ENCODE measurements at regions not wholly inside any gene's neighbourhood (a gene's known extent, or its start where the extent isn't known, plus 50 kb on each side); places are given as distances from the start of the nearest gene placed in this dataset.
"Not testable (repeated sequence)": the region's sequence is repeated elsewhere in the genome, so short reads cannot be mapped to it uniquely, and the experiment has no call there.

DNA sequence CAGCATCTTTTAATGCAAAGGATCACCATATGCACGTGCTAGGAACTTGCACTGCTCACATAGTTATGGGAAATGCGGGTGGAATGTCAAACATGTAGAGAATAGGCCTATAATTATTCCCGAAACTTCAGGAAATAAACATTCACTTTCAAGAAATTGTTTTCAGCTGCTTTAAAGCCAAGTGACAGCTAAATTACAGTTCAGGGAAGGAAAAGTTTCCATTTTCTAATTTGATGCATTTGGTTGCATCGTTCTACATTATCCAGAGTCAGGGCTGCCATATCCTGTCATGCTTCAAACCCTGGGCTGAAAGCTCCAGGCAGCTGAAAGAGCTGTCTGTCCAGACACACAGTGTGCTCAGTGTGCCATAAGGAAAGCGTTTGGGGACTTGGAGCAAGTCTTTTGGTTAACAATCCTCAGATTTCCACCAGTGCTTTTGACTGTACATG lies 518.1 kb downstream of the CSNK1G3 start:
- Mint-ChIP-seq H3K36me3 (ENCODE audit: low read depth) (no peaks in the 10 kb centered on the region), H3K4me1 (ENCODE audit: low read depth) (no peaks in the 10 kb centered on the region), H3K27ac (no peak overlapping the region), H3K27me3 (no peaks in the 10 kb centered on the region), H3K4me3 (no peak overlapping the region), H3K9me3 (no peaks in the 10 kb centered on the region)

DNA sequence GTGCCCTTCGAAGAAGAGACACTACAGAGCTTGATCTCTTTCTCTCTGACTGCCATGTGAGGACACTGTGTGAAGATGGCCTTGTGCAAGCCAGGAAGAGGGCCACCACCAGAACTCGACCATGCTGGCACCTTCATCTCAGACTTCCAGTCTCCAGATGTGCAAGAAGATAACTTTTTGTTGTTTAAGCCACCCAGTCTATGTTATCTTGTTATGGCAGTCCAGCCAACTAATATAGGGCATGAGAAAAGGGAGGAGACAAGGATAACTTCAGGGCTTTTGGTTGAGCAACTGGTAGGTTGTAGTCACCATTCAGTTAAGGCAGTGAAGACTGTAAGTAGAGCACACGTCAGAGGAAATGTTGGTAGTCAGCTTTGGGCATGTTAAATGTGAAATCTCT lies 515.5 kb downstream of the CSNK1G3 start:
- no peaks in the 10 kb centered on the region for H3K36me3 Mint-ChIP-seq (ENCODE audit: low read depth)
- no peaks in the 10 kb centered on the region for H3K9me3 Mint-ChIP-seq
- H3K4me3 Mint-ChIP-seq: no peak overlapping the region
- H3K27me3 Mint-ChIP-seq: no peaks in the 10 kb centered on the region
- H3K4me1 Mint-ChIP-seq (ENCODE audit: low read depth): no peaks in the 10 kb centered on the region
- no peak overlapping the region for H3K27ac Mint-ChIP-seq

DNA sequence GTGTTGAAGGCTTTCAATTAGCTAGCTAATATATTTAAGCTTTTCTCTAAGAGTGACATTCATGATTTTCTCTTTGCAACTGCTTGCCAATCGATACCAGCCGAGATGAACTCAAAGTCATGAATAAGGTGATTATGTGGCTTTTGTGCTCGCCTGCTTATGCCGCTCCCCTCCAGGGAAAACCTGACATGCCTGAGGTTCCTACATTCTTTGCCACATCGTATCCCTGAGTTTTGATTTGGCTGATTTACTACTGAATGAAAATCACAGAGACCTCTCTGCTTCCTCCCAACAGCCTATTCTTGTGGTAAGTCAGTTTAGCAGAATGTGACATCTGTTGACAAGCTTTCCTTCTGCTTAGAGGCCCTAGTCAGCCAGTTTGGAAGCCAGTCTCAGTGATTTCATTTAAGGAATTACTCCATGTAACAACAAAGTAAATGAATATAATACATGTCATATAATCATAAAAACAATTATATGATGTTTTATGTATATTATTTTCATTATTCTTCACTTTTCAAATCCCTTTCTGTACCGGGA lies 513.4 kb downstream of the CSNK1G3 start:
- no peaks in the 10 kb centered on the region for H3K4me1 Mint-ChIP-seq (ENCODE audit: low read depth)
- no peaks in the 10 kb centered on the region for H3K27me3 Mint-ChIP-seq

DNA sequence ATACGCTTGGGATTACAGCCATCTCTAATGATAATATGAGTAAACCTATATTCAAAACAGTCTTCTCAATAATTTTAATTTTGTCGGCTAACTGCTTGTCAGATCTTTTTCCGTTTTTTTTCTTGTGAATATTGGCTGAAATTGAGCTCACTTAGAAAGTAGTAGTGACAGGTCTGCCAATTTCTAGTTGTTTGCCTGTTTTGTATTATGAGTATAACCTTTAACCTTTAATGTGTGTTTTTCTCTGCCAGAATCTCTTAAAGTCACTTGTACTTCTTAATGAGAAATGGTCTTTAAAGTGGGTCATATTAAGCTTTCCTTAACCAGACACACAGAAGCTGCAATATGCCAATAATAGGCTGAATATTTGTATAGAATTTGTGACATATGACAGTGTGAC lies 511.0 kb downstream of the CSNK1G3 start:
- no peak overlapping the region for H3K27ac Mint-ChIP-seq
- no peak overlapping the region for H3K4me3 Mint-ChIP-seq
- H3K27me3 Mint-ChIP-seq: no peaks in the 10 kb centered on the region
- H3K4me1 Mint-ChIP-seq (ENCODE audit: low read depth): no peaks in the 10 kb centered on the region
- H3K9me3 Mint-ChIP-seq: peaks cover 15% of the 10 kb centered on the region
- no peaks in the 10 kb centered on the region for H3K36me3 Mint-ChIP-seq (ENCODE audit: low read depth)

More for the DNA sequence above, 513.4 kb downstream of the CSNK1G3 start:
- Mint-ChIP-seq H3K27ac (no peak overlapping the region), H3K4me3 (no peak overlapping the region), H3K9me3 (peaks cover 9% of the 10 kb centered on the region), H3K36me3 (ENCODE audit: low read depth) (no peaks in the 10 kb centered on the region)

DNA sequence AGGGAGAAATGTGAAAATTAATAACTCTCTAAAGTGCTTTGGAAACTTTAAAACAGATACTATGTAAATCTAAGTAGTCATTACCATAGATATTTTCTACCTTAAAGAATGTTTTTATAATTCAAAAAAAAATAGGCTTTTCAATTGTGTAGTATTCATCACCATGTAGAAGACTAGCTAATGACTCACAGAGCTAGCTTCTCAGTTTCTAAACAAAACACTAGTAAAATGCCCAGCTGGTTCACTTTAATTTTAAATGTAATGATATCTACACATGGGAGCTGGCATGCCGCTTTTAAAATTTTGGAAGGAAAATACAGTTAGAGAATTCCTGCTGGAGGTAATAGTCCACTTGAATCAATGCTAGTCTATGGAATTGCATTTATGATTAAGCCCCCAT lies 509.8 kb downstream of the CSNK1G3 start:
- Mint-ChIP-seq H3K27ac (no peak overlapping the region), H3K4me1 (ENCODE audit: low read depth) (no peaks in the 10 kb centered on the region), H3K4me3 (no peak overlapping the region), H3K36me3 (ENCODE audit: low read depth) (no peaks in the 10 kb centered on the region), H3K27me3 (no peaks in the 10 kb centered on the region), H3K9me3 (peaks cover 15% of the 10 kb centered on the region)

DNA sequence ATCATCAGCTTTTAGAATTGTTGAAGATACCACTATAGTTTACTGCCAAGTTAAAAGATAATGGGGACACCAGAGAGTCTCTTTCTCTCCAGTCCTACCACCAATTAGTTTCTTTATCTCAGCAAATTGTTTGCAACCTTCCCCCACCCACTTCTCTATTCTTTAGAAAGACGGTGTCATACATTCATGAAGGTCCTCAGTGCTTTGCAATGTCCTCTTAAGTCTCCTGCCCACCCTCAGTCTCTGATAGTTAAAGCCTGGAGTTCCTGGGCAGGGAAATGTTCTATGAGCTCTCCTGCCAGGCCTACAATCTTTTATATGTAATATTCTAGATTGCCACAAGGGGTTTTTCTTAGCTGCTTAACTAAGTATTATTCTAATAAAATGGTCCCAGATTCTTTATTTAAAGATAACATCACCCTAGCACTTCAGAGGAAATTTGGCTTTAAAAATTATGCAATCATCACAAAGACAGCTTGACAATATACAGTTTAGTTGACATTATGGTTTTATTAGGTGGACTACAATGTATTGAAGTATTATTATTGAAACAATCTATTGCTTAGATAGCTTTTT lies 509.2 kb downstream of the CSNK1G3 start:
- no peak overlapping the region for H3K4me3 Mint-ChIP-seq
- no peak overlapping the region for H3K27ac Mint-ChIP-seq
- H3K27me3 Mint-ChIP-seq: no peaks in the 10 kb centered on the region
- H3K4me1 Mint-ChIP-seq (ENCODE audit: low read depth): no peaks in the 10 kb centered on the region
- peaks cover 15% of the 10 kb centered on the region for H3K9me3 Mint-ChIP-seq
- H3K36me3 Mint-ChIP-seq (ENCODE audit: low read depth): no peaks in the 10 kb centered on the region

DNA sequence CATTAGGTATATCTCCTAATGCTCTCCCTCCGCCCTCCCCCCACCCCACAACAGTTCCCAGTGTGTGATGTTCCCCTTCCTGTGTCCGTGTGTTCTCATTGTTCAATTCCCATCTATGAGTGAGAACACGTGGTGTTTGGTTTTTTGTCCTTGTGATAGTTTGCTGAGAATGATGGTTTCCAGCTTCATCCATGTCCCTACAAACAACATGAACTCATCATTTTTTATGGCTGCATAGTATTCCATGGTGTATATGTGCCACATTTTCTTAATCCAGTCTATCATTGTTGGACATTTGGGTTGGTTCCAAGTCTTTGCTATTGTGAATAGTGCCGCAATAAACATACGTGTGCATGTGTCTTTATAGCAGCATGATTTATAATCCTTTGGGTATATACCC lies 505.3 kb downstream of the CSNK1G3 start:
- H3K27me3 Mint-ChIP-seq; H3K4me3 Mint-ChIP-seq; H3K4me1 Mint-ChIP-seq (ENCODE audit: low read depth); H3K27ac Mint-ChIP-seq; H3K36me3 Mint-ChIP-seq (ENCODE audit: low read depth): not testable (repeated sequence)
- peaks cover 18% of the 10 kb centered on the region for H3K9me3 Mint-ChIP-seq

DNA sequence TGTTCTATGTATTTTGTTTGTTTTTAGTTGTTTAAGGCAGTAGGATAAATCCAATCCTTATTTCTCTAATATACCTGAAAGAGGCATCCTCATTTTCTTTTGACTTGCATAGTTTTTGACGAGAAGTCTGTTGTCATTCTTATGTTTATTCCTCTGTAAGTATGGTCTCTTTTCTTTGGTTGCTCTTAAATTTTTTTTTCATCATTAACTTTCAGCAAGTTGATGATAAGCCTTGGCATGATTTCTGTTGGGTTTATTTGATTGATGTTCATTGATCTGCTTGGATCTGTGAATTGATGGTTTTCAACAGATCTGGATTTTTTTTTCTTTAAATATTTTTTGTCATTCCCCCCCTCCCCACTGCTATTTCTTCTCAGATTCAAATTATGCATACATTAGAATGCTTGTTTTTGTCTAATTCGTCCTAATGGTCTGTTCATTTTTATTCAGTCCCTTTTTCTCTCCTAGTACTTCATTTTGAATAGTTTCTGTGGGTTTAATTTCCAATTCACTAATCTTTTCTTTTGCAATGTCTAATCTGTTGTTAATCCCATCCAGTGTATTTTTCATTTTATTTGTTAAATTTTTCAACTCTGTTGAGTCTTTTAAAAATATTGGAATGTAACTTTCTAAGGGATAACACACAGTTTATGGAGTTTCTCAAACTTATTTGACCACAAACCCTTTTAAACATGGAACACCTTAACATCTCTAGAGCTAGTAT lies 495.9 kb downstream of the CSNK1G3 start:
- Mint-ChIP-seq H3K36me3 (ENCODE audit: low read depth) (no peaks in the 10 kb centered on the region), H3K4me3 (no peak overlapping the region), H3K27ac (no peak overlapping the region), H3K27me3 (no peaks in the 10 kb centered on the region), H3K4me1 (ENCODE audit: low read depth) (no peaks in the 10 kb centered on the region), H3K9me3 (peaks cover 20% of the 10 kb centered on the region)

DNA sequence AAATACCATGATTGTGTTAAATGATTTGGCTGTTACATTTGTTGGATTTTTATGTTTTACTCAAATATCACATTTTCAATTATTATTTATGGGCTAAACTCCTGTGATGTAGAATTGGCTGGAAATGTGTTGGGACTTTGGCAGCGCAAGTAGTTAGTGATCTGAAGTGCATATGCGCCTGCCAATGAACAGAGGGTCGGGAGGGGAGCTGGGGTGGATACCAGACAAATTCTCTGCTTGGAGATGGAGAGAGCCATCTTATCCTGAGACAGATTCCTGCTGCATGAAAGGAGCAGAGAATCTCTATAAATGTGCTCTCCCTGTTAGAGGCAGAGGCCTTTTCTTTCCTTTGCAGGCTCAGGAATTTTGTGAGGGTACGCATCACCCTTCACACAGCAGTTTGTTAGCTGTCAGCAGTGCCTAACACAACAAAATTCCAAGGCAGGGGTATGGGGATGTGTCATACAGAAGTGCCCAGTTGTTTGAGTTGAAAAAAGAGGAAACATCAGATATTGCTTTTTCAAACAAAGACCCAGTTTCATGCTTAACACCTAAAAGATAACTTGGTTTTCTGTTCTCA lies 489.1 kb downstream of the CSNK1G3 start:
- Mint-ChIP-seq H3K9me3 (peaks cover 3% of the 10 kb centered on the region), H3K27ac (no peak overlapping the region), H3K4me3 (no peak overlapping the region), H3K36me3 (ENCODE audit: low read depth) (no peaks in the 10 kb centered on the region), H3K4me1 (ENCODE audit: low read depth) (no peaks in the 10 kb centered on the region), H3K27me3 (no peaks in the 10 kb centered on the region)

DNA sequence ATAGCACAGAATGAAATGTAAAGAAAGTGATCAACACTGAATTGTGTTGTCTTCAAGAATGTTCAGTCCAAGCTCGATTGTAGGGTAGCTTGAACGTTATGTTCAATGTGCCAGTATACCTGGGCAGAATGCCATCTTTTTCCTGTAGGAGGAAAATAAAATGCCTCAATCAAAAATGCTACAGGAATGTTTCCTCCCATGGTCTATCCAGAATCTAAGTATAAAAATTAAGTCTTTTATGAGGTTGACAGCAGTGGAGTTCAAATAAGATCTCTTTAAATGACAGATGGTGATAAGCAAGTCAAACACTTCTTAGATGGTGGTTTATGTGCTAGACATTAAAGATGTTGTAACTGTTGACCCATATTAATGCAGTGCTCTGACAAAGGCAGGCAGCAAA lies 488.6 kb downstream of the CSNK1G3 start:
- H3K9me3 Mint-ChIP-seq: peaks cover 6% of the 10 kb centered on the region

DNA sequence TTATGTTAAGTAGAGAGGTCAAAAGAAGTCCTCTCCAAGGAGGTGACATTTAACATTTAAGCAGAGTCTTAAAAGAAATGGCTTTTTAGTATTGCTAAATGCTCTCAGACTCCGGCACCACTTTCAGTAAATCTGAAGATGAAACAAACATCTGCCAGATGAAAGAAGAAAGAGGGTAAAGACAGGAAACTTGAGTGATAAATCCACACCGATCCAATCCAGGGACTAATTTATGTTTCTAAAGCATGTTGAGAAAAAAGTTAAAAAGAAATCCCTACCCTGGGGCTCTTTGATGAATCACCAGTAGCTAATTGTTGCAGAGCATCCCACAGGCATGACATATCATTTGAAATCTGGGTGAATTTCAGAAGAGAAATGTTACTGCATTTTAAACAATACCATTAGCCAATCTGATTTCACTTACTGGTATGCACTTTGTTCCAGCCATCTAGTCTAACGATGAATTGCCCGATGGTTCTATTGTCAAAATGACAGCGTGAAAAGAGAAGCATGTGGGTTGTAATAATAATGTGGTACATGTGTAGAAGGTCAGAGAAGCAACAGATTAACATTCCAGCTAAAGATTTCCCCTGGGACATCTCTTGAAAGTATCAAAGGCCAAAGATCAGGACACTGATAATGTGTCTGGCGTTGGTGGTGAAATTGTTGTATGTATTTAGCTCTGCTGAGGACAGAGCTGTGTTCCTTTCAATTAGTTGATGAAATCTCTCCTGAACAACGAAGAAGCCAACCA lies 485.7 kb downstream of the CSNK1G3 start:
- Mint-ChIP-seq H3K9me3 (peaks cover 9% of the 10 kb centered on the region), H3K4me1 (ENCODE audit: low read depth) (no peaks in the 10 kb centered on the region), H3K36me3 (ENCODE audit: low read depth) (no peaks in the 10 kb centered on the region), H3K27ac (no peak overlapping the region), H3K27me3 (no peaks in the 10 kb centered on the region), H3K4me3 (no peak overlapping the region)

More for the DNA sequence above, 488.6 kb downstream of the CSNK1G3 start:
- Mint-ChIP-seq H3K27ac (no peak overlapping the region), H3K27me3 (no peaks in the 10 kb centered on the region), H3K36me3 (ENCODE audit: low read depth) (no peaks in the 10 kb centered on the region), H3K4me3 (no peak overlapping the region), H3K4me1 (ENCODE audit: low read depth) (no peaks in the 10 kb centered on the region)

DNA sequence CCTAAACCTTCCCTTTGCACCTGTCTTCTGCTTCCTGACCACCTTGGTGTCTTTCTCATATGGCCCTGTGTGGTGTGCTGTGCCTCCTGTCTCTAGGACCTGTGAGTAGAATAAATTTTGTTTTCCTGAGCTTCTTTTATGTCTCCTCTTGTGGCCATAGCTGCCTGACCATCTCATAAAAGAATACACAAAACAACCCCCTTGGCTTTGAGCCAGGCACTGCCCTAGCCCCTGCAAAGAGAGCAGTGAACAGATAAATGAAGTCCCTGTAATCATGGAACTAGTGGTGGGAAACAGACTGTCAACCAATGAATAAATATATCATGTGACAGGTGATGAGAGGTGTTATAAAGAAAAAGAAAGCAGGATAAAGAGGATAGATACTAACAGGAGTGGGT lies 485.1 kb downstream of the CSNK1G3 start:
- no peak overlapping the region for H3K27ac Mint-ChIP-seq
- no peaks in the 10 kb centered on the region for H3K36me3 Mint-ChIP-seq (ENCODE audit: low read depth)
- H3K9me3 Mint-ChIP-seq: peaks cover 9% of the 10 kb centered on the region
- no peaks in the 10 kb centered on the region for H3K27me3 Mint-ChIP-seq
- no peaks in the 10 kb centered on the region for H3K4me1 Mint-ChIP-seq (ENCODE audit: low read depth)
- no peak overlapping the region for H3K4me3 Mint-ChIP-seq

DNA sequence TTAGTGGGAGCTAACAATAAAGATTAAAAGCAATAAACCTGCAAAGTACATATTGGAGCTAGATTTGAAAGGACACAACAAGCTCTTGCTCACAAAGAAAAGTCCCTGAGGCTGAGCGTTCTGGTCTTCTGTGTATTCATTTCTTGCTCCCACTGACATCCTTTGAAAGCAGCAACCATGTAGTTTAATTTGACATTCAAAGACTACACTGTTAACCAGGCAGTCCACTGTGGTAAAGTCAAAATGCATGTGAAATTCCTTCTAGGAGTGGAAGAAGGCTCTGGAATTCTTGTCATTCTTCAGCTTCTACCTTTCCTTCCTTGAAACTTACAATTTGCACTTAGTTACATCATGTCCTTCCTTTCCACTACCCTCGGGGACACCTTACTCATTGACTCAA lies 480.7 kb downstream of the CSNK1G3 start:
- Mint-ChIP-seq H3K4me1 (ENCODE audit: low read depth) (no peaks in the 10 kb centered on the region), H3K4me3 (no peak overlapping the region), H3K9me3 (peaks cover 9% of the 10 kb centered on the region), H3K27me3 (no peaks in the 10 kb centered on the region), H3K27ac (no peak overlapping the region), H3K36me3 (ENCODE audit: low read depth) (no peaks in the 10 kb centered on the region)

DNA sequence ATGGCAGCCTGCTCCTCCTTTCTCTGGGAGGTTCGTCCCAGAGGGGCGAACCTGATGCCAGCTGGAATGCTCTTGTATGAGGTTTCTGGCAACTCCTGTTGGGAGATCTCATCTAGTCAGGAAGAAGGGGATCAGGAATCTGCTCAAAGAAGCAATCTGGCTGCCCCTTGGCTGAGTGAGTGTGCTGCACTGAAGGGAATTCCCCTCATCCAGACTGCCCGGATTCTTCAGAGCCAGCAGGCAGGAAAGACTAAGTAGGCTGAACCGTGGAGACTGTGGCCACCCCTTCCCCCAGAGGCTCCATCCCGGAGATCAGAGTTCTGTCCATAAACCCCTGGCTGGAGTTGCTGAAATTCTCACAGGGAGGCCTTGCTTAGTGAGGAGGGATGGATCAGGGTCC lies 476.0 kb downstream of the CSNK1G3 start:
- Mint-ChIP-seq H3K4me1 (ENCODE audit: low read depth) (no peaks in the 10 kb centered on the region), H3K9me3 (peaks cover 5% of the 10 kb centered on the region), H3K4me3 (no peak overlapping the region), H3K27ac (no peak overlapping the region), H3K36me3 (ENCODE audit: low read depth) (no peaks in the 10 kb centered on the region), H3K27me3 (no peaks in the 10 kb centered on the region)

Measured in stimulated activated naive CD8-positive, alpha-beta T cell treated with anti-CD3 and anti-CD28 coated beads, Interleukin-15, Interleukin-2, amounts not matched to agents 100 ng/mL and 50 ng/mL, for 24 hours (primary cell).